ENCODE measurements at regions not wholly inside any gene's neighbourhood (a gene's known extent, or its start where the extent isn't known, plus 50 kb on each side); places are given as distances from the start of the nearest gene placed in this dataset.

DNA sequence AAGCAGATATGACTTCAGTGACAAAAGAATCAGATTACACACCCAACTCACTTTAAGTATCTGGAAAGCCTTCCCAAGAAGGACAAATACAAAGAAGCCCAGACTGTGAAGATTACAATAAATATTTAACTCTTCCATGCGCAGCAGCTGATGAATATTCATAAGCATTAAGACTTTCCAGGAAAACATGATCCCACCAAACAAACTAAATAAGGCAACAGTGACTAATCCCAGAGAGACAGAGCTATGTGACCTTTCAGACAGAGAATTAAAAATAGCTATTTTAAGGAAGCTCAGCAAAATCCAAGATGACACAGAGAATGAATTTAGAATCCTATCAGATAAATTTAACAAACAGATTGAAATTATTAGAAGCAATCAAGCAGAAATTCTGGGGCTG is 108.2 kb upstream of the UBE2E3 start:
- Histone ChIP-seq H2AFZ (no peak overlapping the region), H3K9me2 (ENCODE audit: insufficient read depth) (no peaks in the 10 kb centered on the region), H4K20me1 (ENCODE audit: insufficient read depth) (no peaks in the 10 kb centered on the region), H3K36me3 (ENCODE audit: low read depth) (no peaks in the 10 kb centered on the region), H3F3A (ENCODE audit: insufficient read depth, low read depth) (no peaks in the 10 kb centered on the region), H3K4me3 (peak overlapping the region; percentile 42; the same call in 1 of the 2 replicates), H3K27me3 (ENCODE audit: insufficient read depth, low read depth) (no peaks in the 10 kb centered on the region), H3K27ac (no peak overlapping the region), H3K79me2 (ENCODE audit: low read depth) (no peaks in the 10 kb centered on the region), H3K9me3 (ENCODE audit: insufficient read depth, low read depth) (no peaks in the 10 kb centered on the region), H3K4me2 (peak overlapping the region; percentile 61), H3K4me1 (replicated peaks; ENCODE audit: insufficient read depth) (no peaks in the 10 kb centered on the region)
- TF ChIP-seq, protein P1, sequence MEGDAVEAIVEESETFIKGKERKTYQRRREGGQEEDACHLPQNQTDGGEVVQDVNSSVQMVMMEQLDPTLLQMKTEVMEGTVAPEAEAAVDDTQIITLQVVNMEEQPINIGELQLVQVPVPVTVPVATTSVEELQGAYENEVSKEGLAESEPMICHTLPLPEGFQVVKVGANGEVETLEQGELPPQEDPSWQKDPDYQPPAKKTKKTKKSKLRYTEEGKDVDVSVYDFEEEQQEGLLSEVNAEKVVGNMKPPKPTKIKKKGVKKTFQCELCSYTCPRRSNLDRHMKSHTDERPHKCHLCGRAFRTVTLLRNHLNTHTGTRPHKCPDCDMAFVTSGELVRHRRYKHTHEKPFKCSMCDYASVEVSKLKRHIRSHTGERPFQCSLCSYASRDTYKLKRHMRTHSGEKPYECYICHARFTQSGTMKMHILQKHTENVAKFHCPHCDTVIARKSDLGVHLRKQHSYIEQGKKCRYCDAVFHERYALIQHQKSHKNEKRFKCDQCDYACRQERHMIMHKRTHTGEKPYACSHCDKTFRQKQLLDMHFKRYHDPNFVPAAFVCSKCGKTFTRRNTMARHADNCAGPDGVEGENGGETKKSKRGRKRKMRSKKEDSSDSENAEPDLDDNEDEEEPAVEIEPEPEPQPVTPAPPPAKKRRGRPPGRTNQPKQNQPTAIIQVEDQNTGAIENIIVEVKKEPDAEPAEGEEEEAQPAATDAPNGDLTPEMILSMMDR (conservative IDR thresholded peaks at IDR 0.05) = no peak
- no peak for TF ChIP-seq EZH2 (IDR thresholded peaks at IDR 0.05; ENCODE audit: low read depth)
- CTCF ChIA-PET = no interaction called here
- BruUV-seq (replicated peaks) = no TSS peak
- POLR2A ChIA-PET (ENCODE audit: unreplicated experiment) = no interaction called here
- DNase-seq = no peak
- intact Hi-C loops (cut with micrococcal nuclease; ENCODE audit: unreplicated experiment) = loop anchor here (10.0 kb wide), 1 partner anchor 183 kb away; no protein-coding TSS in a partner anchor

DNA sequence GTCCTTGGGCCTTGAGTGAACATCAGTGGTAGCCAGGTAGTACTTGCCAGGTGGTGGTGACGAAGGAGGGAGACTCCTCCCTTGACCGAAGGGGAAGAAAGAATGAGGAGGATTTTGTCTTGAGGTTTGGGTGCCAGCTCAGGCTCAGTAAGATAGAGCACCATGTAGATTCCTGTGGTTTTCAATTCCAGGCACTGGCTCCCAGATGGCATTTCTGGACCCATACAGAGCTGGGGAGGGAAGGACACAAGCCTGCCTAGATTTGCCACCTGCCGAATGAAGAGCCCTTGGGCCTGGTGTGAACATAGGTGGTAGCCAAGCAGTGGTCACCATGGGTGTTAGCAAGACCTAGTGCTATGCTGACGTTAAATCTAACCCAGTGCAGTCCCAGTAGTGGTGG is 108.8 kb upstream of the UBE2E3 start:
- H3K27me3 ChIP-seq (ENCODE audit: insufficient read depth, low read depth) = no peaks in the 10 kb centered on the region
- H3K4me1 ChIP-seq (replicated peaks; ENCODE audit: insufficient read depth) = no peaks in the 10 kb centered on the region
- H3F3A ChIP-seq (ENCODE audit: insufficient read depth, low read depth) = no peaks in the 10 kb centered on the region
- POLR2A ChIA-PET (ENCODE audit: unreplicated experiment) = no interaction called here
- H3K9me3 ChIP-seq (ENCODE audit: insufficient read depth, low read depth) = no peaks in the 10 kb centered on the region
- no peaks in the 10 kb centered on the region for H3K9me2 ChIP-seq (ENCODE audit: insufficient read depth)
- H3K4me3 ChIP-seq = no peak overlapping the region
- intact Hi-C loops (cut with micrococcal nuclease; ENCODE audit: unreplicated experiment) = loop anchor here (10.0 kb wide), 1 partner anchor 183 kb away; no protein-coding TSS in a partner anchor
- CTCF ChIA-PET = no interaction called here
- H3K4me2 ChIP-seq = no peak overlapping the region
- H3K27ac ChIP-seq = no peak overlapping the region
- H3K36me3 ChIP-seq (ENCODE audit: low read depth) = no peaks in the 10 kb centered on the region
- no peaks in the 10 kb centered on the region for H3K79me2 ChIP-seq (ENCODE audit: low read depth)
- TF ChIP-seq EZH2 (IDR thresholded peaks at IDR 0.05; ENCODE audit: low read depth) = no peak
- TF ChIP-seq, protein P1 (conservative IDR thresholded peaks at IDR 0.05) = no peak
- no peak overlapping the region for H2AFZ ChIP-seq
- H4K20me1 ChIP-seq (ENCODE audit: insufficient read depth) = no peaks in the 10 kb centered on the region
- no peak for DNase-seq
- BruUV-seq (replicated peaks) = no TSS peak

DNA sequence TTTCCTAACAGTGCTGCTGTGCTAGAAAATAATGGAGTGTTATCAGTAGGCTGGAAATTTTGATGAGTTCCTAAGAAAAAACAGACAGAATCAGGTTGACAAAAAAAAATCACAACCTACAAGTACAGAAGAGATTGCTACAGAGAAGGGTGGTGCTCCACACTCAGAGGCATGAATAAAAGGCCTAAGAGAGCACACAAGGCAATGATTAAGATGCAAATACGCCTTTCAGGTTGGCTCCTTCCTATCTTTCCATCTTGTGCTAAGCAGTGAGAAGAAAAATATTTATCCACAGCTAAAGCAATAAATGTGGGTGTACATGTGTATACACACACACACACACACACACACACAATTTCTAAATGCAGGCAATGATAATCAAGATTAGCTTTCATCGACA is 130.6 kb upstream of the UBE2E3 start:
- Histone ChIP-seq H3K4me3 (no peak overlapping the region), H3K27ac (no peak overlapping the region), H3K4me2 (no peak overlapping the region), H3K79me2 (ENCODE audit: low read depth) (no peaks in the 10 kb centered on the region), H3K27me3 (ENCODE audit: insufficient read depth, low read depth) (no peaks in the 10 kb centered on the region), H3K9me3 (ENCODE audit: insufficient read depth, low read depth) (no peaks in the 10 kb centered on the region), H3F3A (ENCODE audit: insufficient read depth, low read depth) (no peaks in the 10 kb centered on the region), H2AFZ (no peak overlapping the region; the same call in 1 of the 2 replicates), H4K20me1 (ENCODE audit: insufficient read depth) (no peaks in the 10 kb centered on the region), H3K4me1 (replicated peaks; ENCODE audit: insufficient read depth) (no peaks in the 10 kb centered on the region), H3K36me3 (ENCODE audit: low read depth) (no peaks in the 10 kb centered on the region), H3K9me2 (ENCODE audit: insufficient read depth) (no peaks in the 10 kb centered on the region)
- no peak for DNase-seq
- intact Hi-C loops (cut with micrococcal nuclease; ENCODE audit: unreplicated experiment) = no loop called here
- no TSS peak for BruUV-seq (replicated peaks)
- POLR2A ChIA-PET (ENCODE audit: unreplicated experiment) = no interaction called here
- CTCF ChIA-PET = no interaction called here
- no peak for TF ChIP-seq EZH2 (IDR thresholded peaks at IDR 0.05; ENCODE audit: low read depth)
- TF ChIP-seq, protein P1 (conservative IDR thresholded peaks at IDR 0.05) = no peak
